PFSK-1 (cell line): ENCODE measurements at regions not wholly inside any gene's neighbourhood (a gene's known extent, or its start where the extent isn't known, plus 50 kb on each side); places are given as distances from the start of the nearest gene placed in this dataset.

ENCODE experiments used
- FOXP2 ChIP-seq: optimal IDR thresholded peaks from 2 replicates; pipeline ENCODE3; 2011; ENCODE audit warnings: borderline replicate concordance, control low read depth, inconsistent platforms; ENCODE audit not compliant: insufficient read depth; ENCODE audit errors: extremely low read length, extremely low read depth
- POLR2AphosphoS5 ChIP-seq: IDR thresholded peaks from 2 replicates; pipeline ENCODE4 v1.6.1; 2012; ENCODE audit warnings: low read depth, mild to moderate bottlenecking, control low read depth, low read length, moderate library complexity
- REST ChIP-seq, 2 experiments: IDR thresholded peaks; 2 replicates each; pipeline versions ENCODE4 v1.6.1 to v1.8.0; 2011 to 2012; ENCODE audit warnings: low read depth in 2 of 2, low read length in 2 of 2, control low read depth in 1 of 2, inconsistent platforms in 1 of 2, mild to moderate bottlenecking in 1 of 2, moderate library complexity in 1 of 2; ENCODE audit not compliant: insufficient read depth in 1 of 2
- SIN3A ChIP-seq: IDR thresholded peaks from 2 replicates; pipeline ENCODE4 v1.6.1; 2012; ENCODE audit warnings: mild to moderate bottlenecking, low read length, moderate library complexity, borderline replicate concordance; ENCODE audit not compliant: insufficient read depth
- TAF1 ChIP-seq: IDR thresholded peaks from 2 replicates; pipeline ENCODE4 v1.6.1; 2012; ENCODE audit warnings: low read length, control low read depth, borderline replicate concordance; ENCODE audit not compliant: insufficient read depth

- no peak for TF ChIP-seq REST (IDR thresholded peaks at IDR 0.05; ENCODE audit: insufficient read depth in 1 of 2, low read depth in 2 of 2, low read length in 2 of 2)
- TF ChIP-seq FOXP2 = no peak
- TF ChIP-seq SIN3A = no peak
- no peak for TF ChIP-seq POLR2AphosphoS5
- no peak for TF ChIP-seq TAF1
Measured at GRCh38 chr18:42157878-42158277, 202.8 kb downstream of the PIK3C3 start.

GRCh38 chr18:42159146-42159545 is 204.1 kb downstream of the PIK3C3 start:
- TF ChIP-seq REST (IDR thresholded peaks at IDR 0.05; ENCODE audit: insufficient read depth in 1 of 2, low read depth in 2 of 2, low read length in 2 of 2) = no peak
- TF ChIP-seq TAF1 = no peak
- no peak for TF ChIP-seq POLR2AphosphoS5

GRCh38 chr18:42163321-42163720 is 208.3 kb downstream of the PIK3C3 start:
- no peak for TF ChIP-seq REST (IDR thresholded peaks at IDR 0.05; ENCODE audit: insufficient read depth in 1 of 2, low read depth in 2 of 2, low read length in 2 of 2)
- no peak for TF ChIP-seq SIN3A
- no peak for TF ChIP-seq FOXP2
- TF ChIP-seq TAF1 = no peak
- TF ChIP-seq POLR2AphosphoS5 = no peak

- TF ChIP-seq FOXP2 (no peak), REST (IDR thresholded peaks at IDR 0.05; ENCODE audit: insufficient read depth in 1 of 2, low read depth in 2 of 2, low read length in 2 of 2) (no peak), POLR2AphosphoS5 (no peak), SIN3A (no peak), TAF1 (no peak)
Measured at GRCh38 chr18:42164556-42164955, 209.5 kb downstream of the PIK3C3 start.

- TF ChIP-seq TAF1 (no peak), FOXP2 (no peak), SIN3A (no peak), REST (IDR thresholded peaks at IDR 0.05; ENCODE audit: insufficient read depth in 1 of 2, low read depth in 2 of 2, low read length in 2 of 2) (no peak), POLR2AphosphoS5 (no peak)
Measured at GRCh38 chr18:42165922-42166513, 211.0 kb downstream of the PIK3C3 start.
